IMR-90 (cell line): ENCODE measurements at regions not wholly inside any gene's neighbourhood (a gene's known extent, or its start where the extent isn't known, plus 50 kb on each side); places are given as distances from the start of the nearest gene placed in this dataset.

Source experiments
- ATAC-seq: fragments of 200-7000 bp; cut with Tn5 transposase; 2 replicates; pipeline ENCODE4 v1.9.1; 2020; ENCODE audit warnings: low read depth, mild to moderate bottlenecking, moderate library complexity
- BruUV-seq: library from RNA; stranded (reverse); fragments of 400-500 nt; replicated peaks from 2 replicates; lab custom pipeline; 2021; lab: Mats Ljungman, UMichigan
- CTCF ChIA-PET: fragments of 300-600 bp; formaldehyde crosslinking; extraction: SDS; loops from one replicate; lab custom pipeline; 2021; ENCODE audit warnings: antibody characterized with exemption; lab: Yijun Ruan, JAX
- POLR2A ChIA-PET: fragments of 300-600 bp; sonication (Branson Sonifier 250); formaldehyde crosslinking; loops from one replicate; lab custom pipeline; 2022; ENCODE audit warnings: antibody characterized with exemption; ENCODE audit not compliant: unreplicated experiment; lab: Charles Lee
- DNase-seq: peaks from one replicate; pipeline ENCODE4 v3.0.0; 2013
- H2AFZ ChIP-seq: replicated peaks from 2 replicates; pipeline ENCODE3; 2013; ENCODE audit warnings: low read length, mild to moderate bottlenecking; ENCODE audit not compliant: poor library complexity
- H2AK5ac ChIP-seq: 2 replicates; pipeline ENCODE4 v1.6.1; 2013; ENCODE audit warnings: low read depth, low read length, inconsistent platforms
- H2AK9ac ChIP-seq: replicated peaks from 2 replicates; pipeline ENCODE3; 2013; ENCODE audit warnings: mild to moderate bottlenecking, low read depth, low read length, moderate library complexity; ENCODE audit not compliant: poor library complexity
- H2BK120ac ChIP-seq: 2 replicates; pipeline ENCODE4 v1.6.1; 2013; ENCODE audit warnings: low read depth, low read length, inconsistent platforms
- H2BK15ac ChIP-seq: 3 replicates; pipeline ENCODE4 v1.6.1; 2013; ENCODE audit warnings: low read depth, low read length, inconsistent platforms
- H2BK20ac ChIP-seq: 2 replicates; pipeline ENCODE4 v1.6.1; 2013; ENCODE audit warnings: low read depth, mild to moderate bottlenecking, inconsistent platforms, low read length, moderate library complexity
- H2BK5ac ChIP-seq: 2 replicates; pipeline ENCODE4 v1.6.1; 2013; ENCODE audit warnings: mild to moderate bottlenecking, low read depth, low read length, inconsistent platforms; ENCODE audit not compliant: poor library complexity, severe bottlenecking
- H3K14ac ChIP-seq: replicated peaks from 2 replicates; pipeline ENCODE4 v1.6.1; 2013; ENCODE audit warnings: low read depth, low read length, inconsistent platforms
- H3K18ac ChIP-seq: 2 replicates; pipeline ENCODE4 v1.6.1; 2013; ENCODE audit warnings: low read depth, low read length, control low read depth
- H3K23ac ChIP-seq: 2 replicates; pipeline ENCODE4 v1.6.1; 2013; ENCODE audit warnings: low read depth, low read length, inconsistent platforms
- H3K27ac ChIP-seq: 2 replicates; pipeline ENCODE4 v1.5.1; 2013; ENCODE audit warnings: mild to moderate bottlenecking, control low read depth, low read length; ENCODE audit not compliant: insufficient read depth
- H3K27me3 ChIP-seq: 2 replicates; pipeline ENCODE4 v1.6.1; 2013; ENCODE audit warnings: low read length; ENCODE audit not compliant: control insufficient read depth, insufficient read depth
- H3K36me3 ChIP-seq: 2 replicates; pipeline ENCODE4 v1.6.1; 2013; ENCODE audit warnings: low read length, mixed read lengths; ENCODE audit not compliant: control insufficient read depth, insufficient read depth
- H3K4ac ChIP-seq: 2 replicates; pipeline ENCODE4 v1.6.1; 2013; ENCODE audit warnings: low read depth, low read length, inconsistent platforms
- H3K4me1 ChIP-seq: 2 replicates; pipeline ENCODE4 v1.6.1; 2013; ENCODE audit warnings: low read length, mixed read lengths; ENCODE audit not compliant: control insufficient read depth, insufficient read depth
- H3K4me2 ChIP-seq: 2 replicates; pipeline ENCODE4 v1.6.1; 2013; ENCODE audit warnings: low read depth, mild to moderate bottlenecking, control low read depth, low read length, moderate library complexity
- H3K4me3 ChIP-seq: 2 replicates; pipeline ENCODE4 v1.5.1; 2013; ENCODE audit warnings: low read depth, mild to moderate bottlenecking, control low read depth, low read length, moderate library complexity; ENCODE audit not compliant: insufficient read depth
- H3K56ac ChIP-seq: 2 replicates; pipeline ENCODE4 v1.6.1; 2013; ENCODE audit warnings: low read length, inconsistent platforms; ENCODE audit not compliant: insufficient read depth; ENCODE audit errors: extremely low read depth
- H3K79me1 ChIP-seq, 2 experiments: 2 replicates each; pipeline ENCODE4 v1.6.1; 2013; ENCODE audit warnings: low read length in 2 of 2, inconsistent platforms in 1 of 2, low read depth in 1 of 2
- H3K9ac ChIP-seq: 2 replicates; pipeline ENCODE4 v1.6.1; 2013; ENCODE audit warnings: low read depth, low read length, control low read depth
- H3K9me1 ChIP-seq: 2 replicates; pipeline ENCODE4 v1.6.1; 2013; ENCODE audit warnings: low read length, inconsistent platforms; ENCODE audit not compliant: insufficient read depth
- H3K9me3 ChIP-seq: 2 replicates; pipeline ENCODE4 v1.6.1; 2013; ENCODE audit warnings: low read length; ENCODE audit not compliant: control insufficient read depth, insufficient read depth
- H4K20me1 ChIP-seq: 2 replicates; pipeline ENCODE4 v1.6.1; 2013; ENCODE audit warnings: low read length, inconsistent platforms; ENCODE audit not compliant: insufficient read depth
- H4K5ac ChIP-seq: 2 replicates; pipeline ENCODE4 v1.6.1; 2013; ENCODE audit warnings: mild to moderate bottlenecking, low read depth, low read length, control low read depth
- H4K8ac ChIP-seq, 2 experiments: 2 replicates each; pipeline ENCODE4 v1.6.1; 2013; ENCODE audit warnings: low read depth in 2 of 2, low read length in 2 of 2, control low read depth in 1 of 2, inconsistent platforms in 1 of 2
- H4K91ac ChIP-seq: 2 replicates; pipeline ENCODE4 v1.6.1; 2013; ENCODE audit warnings: low read depth, low read length, inconsistent platforms; ENCODE audit not compliant: insufficient read depth
- BHLHE40 ChIP-seq: fragments of 150-350 bp; IDR thresholded peaks from 2 replicates; pipeline ENCODE4 v1.6.1; 2016; ENCODE audit warnings: mild to moderate bottlenecking, low read depth, low read length
- CEBPB ChIP-seq: IDR thresholded peaks from 2 replicates; pipeline ENCODE4 v1.6.1; 2012; ENCODE audit warnings: low read depth, low read length, improper control_type of control experiment
- MXI1 ChIP-seq: IDR thresholded peaks from 2 replicates; pipeline ENCODE4 v1.6.1; 2012; ENCODE audit warnings: low read depth, mild to moderate bottlenecking, low read length, moderate library complexity, borderline replicate concordance
- RCOR1 ChIP-seq: IDR thresholded peaks from 2 replicates; pipeline ENCODE4 v1.6.1; 2012; ENCODE audit warnings: mild to moderate bottlenecking, low read length, improper control_type of control experiment; ENCODE audit not compliant: insufficient replicate concordance
- WGBS, 2 experiments: methylation state at CpG; one replicate each; pipeline versions ENCODE4 v1.1.5 to v1.1.7; 2013; ENCODE audit warnings: missing lambda C conversion rate in 2 of 2; ENCODE audit not compliant: insufficient read length in 1 of 2; ENCODE audit errors: extremely low coverage in 2 of 2; 5-methylcytosine and 5-hydroxymethylcytosine counted together
- dilution Hi-C: fragments of 300-500 bp; cut with HindIII; formaldehyde crosslinking; loops from one replicate; pipeline ENCODE4 v1.14.3; 2018; ENCODE audit warnings: low sequenced_read_pairs; ENCODE audit not compliant: unreplicated experiment
- in situ Hi-C: fragments of 300-500 bp; cut with MboI; formaldehyde crosslinking; loops from 3 replicates; pipeline ENCODE4 v1.14.3; 2019; ENCODE audit warnings: low sequenced_read_pairs, inconsistent platforms, mixed read lengths
- intact Hi-C: fragments of 100-400 bp; cut with micrococcal nuclease; formaldehyde crosslinking; loops from 2 replicates; pipeline ENCODE4 v1.10.0; 2022

DNA sequence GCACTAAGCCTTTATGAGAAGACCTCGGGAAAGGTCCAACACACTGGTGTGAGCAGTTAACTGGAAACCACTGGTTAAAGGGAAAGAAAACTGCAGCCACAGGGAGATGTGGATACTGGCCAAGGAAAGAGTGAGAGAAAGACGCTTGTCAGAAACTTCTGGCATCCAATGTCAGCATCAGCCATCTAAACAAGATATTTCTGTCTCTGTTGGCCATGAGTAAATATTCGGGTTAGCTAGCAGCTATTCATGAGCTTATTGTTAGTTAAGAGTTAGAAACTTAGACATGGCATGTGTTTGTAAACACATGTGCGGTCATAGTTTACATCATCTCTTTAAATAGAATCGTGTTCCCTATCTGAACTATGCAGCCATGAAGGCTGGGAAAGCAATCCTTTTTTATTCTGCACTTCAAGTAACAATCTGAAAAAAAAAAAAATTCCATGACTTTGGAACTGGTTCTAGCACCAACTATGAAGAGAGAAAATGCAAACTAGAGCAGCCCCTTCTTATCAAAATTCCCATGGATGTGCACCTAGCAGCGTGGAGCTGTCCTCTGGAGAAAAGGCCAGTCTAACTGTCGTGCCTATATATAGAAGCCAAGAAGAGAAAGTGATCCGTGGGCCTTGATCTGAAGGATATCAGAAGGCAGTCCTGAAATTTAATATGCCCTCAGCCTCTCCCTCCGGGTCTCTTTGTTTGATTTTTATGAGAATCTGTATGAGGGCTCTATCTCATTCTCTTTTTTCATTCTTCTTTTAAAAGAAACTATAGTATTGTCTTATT lies 84.0 kb upstream of the RFX8 start:
- H3K18ac ChIP-seq, result no peak overlapping the region
- no peak overlapping the region for H2BK20ac ChIP-seq
- 0 out of 2 replicates have a peak, but pooled peaks have one; percentile 25 for TF ChIP-seq MXI1
- TF ChIP-seq BHLHE40, result no peak
- TF ChIP-seq CEBPB, result 0 out of 2 replicates have a peak, but pooled peaks have one; percentile 11
- no peak for TF ChIP-seq RCOR1
- H2BK5ac ChIP-seq, result no peak overlapping the region
- ATAC-seq (peak; percentile 97), DNase-seq (peak; percentile 91)
- H2BK120ac ChIP-seq, result no peak overlapping the region
- H4K8ac ChIP-seq, result no peak overlapping the region
- no peak overlapping the region for H3K9ac ChIP-seq
- ChIA-PET CTCF (interaction anchor here (0.7 to 0.8 kb wide), 2 partner anchors 10 to 58 kb away, joined by 3 read pairs; no protein-coding TSS in a partner anchor), POLR2A (interaction anchor here (0.8 kb wide), 1 partner anchor 10 kb away, joined by 4 read pairs; no protein-coding TSS in a partner anchor)
- H2AK9ac ChIP-seq, result no peak overlapping the region
- H3K27ac ChIP-seq, result peak overlapping the region; percentile 60; the same call in 1 of the 2 replicates
- H3K27me3 ChIP-seq, result peaks cover 2% of the 10 kb centered on the region; the same call in 1 of the 2 replicates
- no peak overlapping the region for H3K56ac ChIP-seq
- no TSS peak for BruUV-seq
- H3K9me1 ChIP-seq, result no peaks in the 10 kb centered on the region
- peak overlapping the region; percentile 85 for H3K4me2 ChIP-seq
- no peak overlapping the region for H2AK5ac ChIP-seq
- peaks cover 0 to 4% of the 10 kb centered on the region in 2 experiments; a peak in 1 of 4 replicates for H3K79me1 ChIP-seq
- no CpG with 5 or more reads among the region's 9 CpGs for WGBS, 2 experiments
- peaks cover 9% of the 10 kb centered on the region for H3K4me1 ChIP-seq
- no peaks in the 10 kb centered on the region; the same call in 1 of the 2 replicates for H4K20me1 ChIP-seq
- H3K36me3 ChIP-seq, result no peaks in the 10 kb centered on the region
- no peak overlapping the region for H2BK15ac ChIP-seq
- in situ Hi-C loops, result no loop called here
- H4K91ac ChIP-seq, result no peak overlapping the region
- no peak overlapping the region for H3K4me3 ChIP-seq
- no peak overlapping the region for H3K23ac ChIP-seq
- H3K9me3 ChIP-seq, result no peaks in the 10 kb centered on the region
- no peak overlapping the region for H3K4ac ChIP-seq
- no peak overlapping the region for H2AFZ ChIP-seq
- no peak overlapping the region for H4K5ac ChIP-seq
- H3K14ac ChIP-seq, result no peak overlapping the region
- intact Hi-C loops, result no loop called here
- dilution Hi-C loops, result no loop called here
